CD8-positive, alpha-beta memory T cell (primary cell): ENCODE measurements at regions not wholly inside any gene's neighbourhood (a gene's known extent, or its start where the extent isn't known, plus 50 kb on each side); places are given as distances from the start of the nearest gene placed in this dataset.

ENCODE experiments used
- CTCF ChIA-PET: fragments of 350-600 bp; sonication (Branson Sonifier 250); formaldehyde crosslinking; loops from one replicate; lab custom pipeline; 2021; ENCODE audit warnings: antibody characterized with exemption; lab: Charles Lee
- POLR2A ChIA-PET: fragments of 350-600 bp; sonication (Branson Sonifier 250); formaldehyde crosslinking; loops from one replicate; lab custom pipeline; 2021; ENCODE audit warnings: antibody characterized with exemption; lab: Charles Lee
- DNase-seq, 5 donors: peaks; one replicate each; pipeline versions ENCODE4 v3.0.0 to v3.0.0-alpha.2; 2020 to 2022; ENCODE audit warnings: mixed read lengths in 1 of 5
- H3K27ac ChIP-seq: one replicate; pipeline ENCODE4 v1.7.0; 2013; ENCODE audit warnings: low read depth, mild to moderate bottlenecking, low read length, moderate library complexity
- H3K27me3 ChIP-seq: 2 replicates; pipeline ENCODE4 v1.7.0; 2013; ENCODE audit warnings: low read length, mild to moderate bottlenecking; ENCODE audit not compliant: insufficient read depth, poor library complexity, severe bottlenecking
- H3K36me3 ChIP-seq: 2 replicates; pipeline ENCODE4 v1.7.0; 2013; ENCODE audit warnings: mild to moderate bottlenecking, low read length, moderate library complexity; ENCODE audit not compliant: insufficient read depth
- H3K4me1 ChIP-seq: 2 replicates; pipeline ENCODE4 v1.7.0; 2013; ENCODE audit warnings: mild to moderate bottlenecking, low read length, moderate library complexity; ENCODE audit not compliant: insufficient read depth
- H3K4me3 ChIP-seq: 2 replicates; pipeline ENCODE4 v1.7.0; 2013; ENCODE audit warnings: mild to moderate bottlenecking, low read length
- H3K9me3 ChIP-seq: 2 replicates; pipeline ENCODE4 v1.7.0; 2013; ENCODE audit warnings: mild to moderate bottlenecking, low read length
- H3K27ac Mint-ChIP-seq, 8 donors: one replicate each; pipeline ENCODE4 v1.8.0; 2020 to 2021; ENCODE audit warnings: mixed read lengths in 8 of 8, mild to moderate bottlenecking in 6 of 8, inconsistent platforms in 3 of 8, moderate library complexity in 3 of 8
- H3K27me3 Mint-ChIP-seq, 2 donors: one replicate each; pipeline ENCODE4 v1.8.0; 2020 to 2021; ENCODE audit warnings: mixed read lengths in 2 of 2, mild to moderate bottlenecking in 1 of 2, moderate library complexity in 1 of 2
- H3K36me3 Mint-ChIP-seq, 3 donors: one replicate each; pipeline ENCODE4 v1.8.0; 2020 to 2021; ENCODE audit warnings: mixed read lengths in 3 of 3, inconsistent platforms in 1 of 3, mild to moderate bottlenecking in 1 of 3
- H3K4me1 Mint-ChIP-seq, 3 donors: one replicate each; pipeline ENCODE4 v1.8.0; 2020 to 2021; ENCODE audit warnings: mixed read lengths in 3 of 3, inconsistent platforms in 1 of 3, mild to moderate bottlenecking in 1 of 3
- H3K4me3 Mint-ChIP-seq, 7 donors: one replicate each; pipeline ENCODE4 v1.8.0; 2020 to 2021; ENCODE audit warnings: mixed read lengths in 7 of 7, mild to moderate bottlenecking in 6 of 7, moderate library complexity in 4 of 7, inconsistent platforms in 2 of 7
- H3K9me3 Mint-ChIP-seq, 5 donors: one replicate each; pipeline ENCODE4 v1.8.0; 2020 to 2022; ENCODE audit warnings: mixed read lengths in 5 of 5, mild to moderate bottlenecking in 3 of 5, moderate library complexity in 2 of 5, inconsistent platforms in 1 of 5

GRCh38 chr2:175318542-175318941 lies 137.0 kb upstream of the ATP5MC3 start:
- DNase-seq, result no peak
- Histone ChIP-seq H3K9me3 (no peaks in the 10 kb centered on the region), H3K27me3 (no peaks in the 10 kb centered on the region), H3K27ac (no peak overlapping the region), H3K36me3 (no peaks in the 10 kb centered on the region), H3K4me3 (no peak overlapping the region), H3K4me1 (no peaks in the 10 kb centered on the region)
- Mint-ChIP-seq H3K27me3 (peaks cover 4 to 29% of the 10 kb centered on the region in 2 donors), H3K9me3 (no peaks in the 10 kb centered on the region), H3K4me3 (no peak overlapping the region), H3K36me3 (no peaks in the 10 kb centered on the region), H3K27ac (no peak overlapping the region), H3K4me1 (no peaks in the 10 kb centered on the region)
- POLR2A ChIA-PET, result no interaction called here
- CTCF ChIA-PET, result no interaction called here

- H3K27me3 ChIP-seq, result no peaks in the 10 kb centered on the region
- H3K4me1 ChIP-seq, result no peaks in the 10 kb centered on the region
- no peak overlapping the region for H3K27ac ChIP-seq
- no peak for DNase-seq
- no peak overlapping the region for H3K4me3 Mint-ChIP-seq
- H3K9me3 Mint-ChIP-seq, result no peaks in the 10 kb centered on the region
- no peak overlapping the region for H3K27ac Mint-ChIP-seq
- no peak overlapping the region for H3K4me3 ChIP-seq
- no peaks in the 10 kb centered on the region for H3K36me3 Mint-ChIP-seq
- ChIA-PET CTCF (no interaction called here), POLR2A (no interaction called here)
- H3K9me3 ChIP-seq, result no peaks in the 10 kb centered on the region
- no peaks in the 10 kb centered on the region for H3K4me1 Mint-ChIP-seq
- no peaks in the 10 kb centered on the region for H3K36me3 ChIP-seq
- H3K27me3 Mint-ChIP-seq, result peaks cover 4 to 22% of the 10 kb centered on the region in 2 donors
Measured at GRCh38 chr2:175317751-175318150, 136.2 kb upstream of the ATP5MC3 start.

DNA sequence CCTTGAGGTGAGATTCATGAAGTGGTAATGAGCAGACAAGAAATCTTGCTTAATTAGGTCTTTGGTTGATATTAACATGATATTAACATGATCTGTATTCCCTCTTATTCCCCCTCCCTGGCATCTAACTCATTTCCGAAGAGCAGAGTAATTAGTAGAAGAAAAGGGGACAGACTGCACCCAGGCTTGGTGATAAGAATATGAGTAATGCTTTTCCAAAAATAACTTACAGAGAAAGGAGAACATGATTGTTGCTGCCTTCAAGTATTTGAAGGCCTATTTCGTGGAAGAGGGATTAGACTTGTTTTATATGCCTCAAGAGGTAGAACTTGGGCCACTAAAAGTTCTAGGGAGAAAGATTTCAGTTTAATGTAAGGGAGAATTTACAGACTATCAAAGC lies 130.6 kb upstream of the ATP5MC3 start:
- Histone ChIP-seq H3K9me3 (no peaks in the 10 kb centered on the region), H3K27me3 (no peaks in the 10 kb centered on the region), H3K36me3 (no peaks in the 10 kb centered on the region), H3K27ac (no peak overlapping the region), H3K4me1 (no peaks in the 10 kb centered on the region), H3K4me3 (no peak overlapping the region)
- Mint-ChIP-seq H3K4me3 (no peak overlapping the region), H3K27ac (peak overlapping the region in 1 of 8 donors; percentile 31), H3K36me3 (no peaks in the 10 kb centered on the region), H3K27me3 (peaks cover 2 to 15% of the 10 kb centered on the region in 2 donors), H3K4me1 (no peaks in the 10 kb centered on the region), H3K9me3 (no peaks in the 10 kb centered on the region)
- DNase-seq, result no peak
- CTCF ChIA-PET, result no interaction called here
- POLR2A ChIA-PET, result no interaction called here

DNA sequence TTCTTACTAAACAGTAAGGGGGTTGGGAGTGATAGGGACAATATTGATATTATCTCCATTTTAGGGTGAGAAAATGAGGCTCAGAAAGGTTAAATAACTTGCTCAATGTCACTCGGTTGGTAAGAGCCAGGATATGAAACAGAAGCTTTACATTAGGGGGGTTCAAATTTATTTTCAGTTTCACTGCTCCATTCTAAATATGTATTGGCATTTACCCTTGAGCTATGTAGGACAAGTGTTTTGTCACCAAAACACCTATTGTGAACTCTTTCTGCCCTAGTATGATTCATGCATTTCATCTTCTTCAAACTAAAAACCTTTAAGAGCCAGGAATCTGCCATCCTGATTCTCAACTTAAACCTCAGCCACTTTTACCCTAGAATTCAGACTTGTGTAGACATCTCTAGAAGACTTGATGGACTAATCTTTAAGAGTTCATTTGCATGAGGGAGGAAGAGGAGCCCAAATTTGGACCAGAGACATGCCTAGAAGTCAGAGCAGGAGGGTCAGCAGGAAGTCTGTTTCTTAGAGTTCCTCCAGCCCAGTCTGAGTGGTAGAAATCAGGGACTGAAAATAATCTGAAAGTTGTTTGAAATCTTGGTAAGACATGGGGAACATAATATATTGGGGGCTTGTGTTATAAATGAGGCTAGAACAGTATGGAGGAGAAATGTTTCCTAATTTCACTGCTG lies 129.4 kb upstream of the ATP5MC3 start:
- no peaks in the 10 kb centered on the region for H3K36me3 ChIP-seq
- Mint-ChIP-seq H3K27ac (no peak overlapping the region), H3K27me3 (peaks cover 0 to 15% of the 10 kb centered on the region in 2 donors), H3K4me1 (no peaks in the 10 kb centered on the region), H3K9me3 (no peaks in the 10 kb centered on the region), H3K36me3 (no peaks in the 10 kb centered on the region), H3K4me3 (no peak overlapping the region)
- H3K9me3 ChIP-seq, result no peaks in the 10 kb centered on the region
- H3K4me3 ChIP-seq, result no peak overlapping the region
- no peak for DNase-seq
- H3K4me1 ChIP-seq, result no peaks in the 10 kb centered on the region
- no peaks in the 10 kb centered on the region for H3K27me3 ChIP-seq
- H3K27ac ChIP-seq, result no peak overlapping the region
- POLR2A ChIA-PET, result no interaction called here
- CTCF ChIA-PET, result no interaction called here

- H3K9me3 Mint-ChIP-seq, result no peaks in the 10 kb centered on the region
- no peak for DNase-seq
- no peaks in the 10 kb centered on the region for H3K36me3 Mint-ChIP-seq
- Histone ChIP-seq H3K27me3 (no peaks in the 10 kb centered on the region), H3K36me3 (no peaks in the 10 kb centered on the region), H3K4me1 (no peaks in the 10 kb centered on the region), H3K4me3 (no peak overlapping the region), H3K9me3 (no peaks in the 10 kb centered on the region), H3K27ac (no peak overlapping the region)
- H3K27me3 Mint-ChIP-seq, result peaks cover 0 to 15% of the 10 kb centered on the region in 2 donors
- ChIA-PET POLR2A (no interaction called here), CTCF (no interaction called here)
- no peaks in the 10 kb centered on the region for H3K4me1 Mint-ChIP-seq
- no peak overlapping the region for H3K4me3 Mint-ChIP-seq
- no peak overlapping the region for H3K27ac Mint-ChIP-seq
Measured at GRCh38 chr2:175309799-175310198, 128.3 kb upstream of the ATP5MC3 start.

DNA sequence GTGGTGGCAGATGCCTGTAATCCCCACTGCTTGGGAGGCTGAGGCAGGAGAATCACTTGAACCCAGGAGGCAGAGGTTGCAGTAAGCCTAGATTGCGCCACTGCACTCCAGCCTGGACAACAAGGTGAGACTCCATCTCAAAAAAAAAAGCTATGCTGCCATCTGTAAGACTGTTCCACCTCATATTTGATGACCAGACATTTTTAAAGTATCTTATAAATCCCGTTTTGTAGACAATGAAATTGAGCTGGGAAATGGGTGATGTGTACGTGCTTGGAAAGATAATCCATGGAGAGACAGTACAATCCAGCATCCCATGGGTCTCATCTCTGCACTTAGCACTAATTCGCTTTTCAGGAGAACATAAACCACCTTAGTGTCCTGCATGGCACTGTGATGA lies 126.5 kb upstream of the ATP5MC3 start:
- CTCF ChIA-PET, result no interaction called here
- no peaks in the 10 kb centered on the region for H3K36me3 ChIP-seq
- H3K27ac ChIP-seq, result no peak overlapping the region
- no peaks in the 10 kb centered on the region for H3K4me1 ChIP-seq
- Mint-ChIP-seq H3K27me3 (peaks cover 0 to 26% of the 10 kb centered on the region in 2 donors), H3K4me1 (no peaks in the 10 kb centered on the region), H3K27ac (no peak overlapping the region), H3K4me3 (no peak overlapping the region), H3K9me3 (no peaks in the 10 kb centered on the region), H3K36me3 (no peaks in the 10 kb centered on the region)
- no peak for DNase-seq
- no peaks in the 10 kb centered on the region for H3K9me3 ChIP-seq
- H3K27me3 ChIP-seq, result no peaks in the 10 kb centered on the region
- no peak overlapping the region for H3K4me3 ChIP-seq
- POLR2A ChIA-PET, result no interaction called here

GRCh38 chr2:175304541-175304940 lies 123.0 kb upstream of the ATP5MC3 start:
- Mint-ChIP-seq H3K36me3 (no peaks in the 10 kb centered on the region), H3K4me1 (no peaks in the 10 kb centered on the region), H3K27me3 (peaks cover 5 to 44% of the 10 kb centered on the region in 2 donors), H3K4me3 (no peak overlapping the region), H3K9me3 (no peaks in the 10 kb centered on the region), H3K27ac (no peak overlapping the region)
- H3K4me1 ChIP-seq, result no peaks in the 10 kb centered on the region
- no peak overlapping the region for H3K4me3 ChIP-seq
- no peaks in the 10 kb centered on the region for H3K9me3 ChIP-seq
- POLR2A ChIA-PET, result no interaction called here
- no peak overlapping the region for H3K27ac ChIP-seq
- CTCF ChIA-PET, result no interaction called here
- no peaks in the 10 kb centered on the region for H3K27me3 ChIP-seq
- DNase-seq, result no peak
- H3K36me3 ChIP-seq, result no peaks in the 10 kb centered on the region

DNA sequence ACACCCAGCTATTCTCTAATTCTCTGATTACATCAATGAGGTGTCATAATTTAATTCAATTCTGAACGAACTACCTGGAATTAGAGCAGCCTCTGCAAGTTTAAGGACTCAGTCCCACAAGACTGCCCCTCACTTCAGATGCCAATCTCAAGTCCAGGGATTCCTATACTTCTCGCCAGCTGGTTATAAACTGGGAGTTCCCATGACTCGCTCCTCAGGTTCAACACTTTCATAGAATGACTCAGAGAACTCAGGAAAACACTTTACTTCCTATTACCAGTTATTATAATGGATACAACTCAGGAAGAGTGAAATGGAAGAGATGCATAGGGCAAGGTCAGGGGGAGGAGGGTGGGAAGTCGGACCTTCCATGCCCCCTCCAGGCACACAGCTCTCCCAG lies 112.3 kb upstream of the ATP5MC3 start:
- no peak for DNase-seq
- Mint-ChIP-seq H3K4me3 (no peak overlapping the region), H3K27me3 (peaks cover 28 to 78% of the 10 kb centered on the region in 2 donors), H3K4me1 (no peaks in the 10 kb centered on the region), H3K36me3 (no peaks in the 10 kb centered on the region), H3K27ac (no peak overlapping the region), H3K9me3 (peaks cover 0 to 5% (median 0%) of the 10 kb centered on the region in 5 donors)
- Histone ChIP-seq H3K27ac (no peak overlapping the region), H3K27me3 (no peaks in the 10 kb centered on the region), H3K4me1 (no peaks in the 10 kb centered on the region), H3K4me3 (no peak overlapping the region), H3K36me3 (no peaks in the 10 kb centered on the region), H3K9me3 (no peaks in the 10 kb centered on the region)
- CTCF ChIA-PET, result no interaction called here
- POLR2A ChIA-PET, result no interaction called here
